ENCODE measurements at regions not wholly inside any gene's neighbourhood (a gene's known extent, or its start where the extent isn't known, plus 50 kb on each side); places are given as distances from the start of the nearest gene placed in this dataset.

DNA sequence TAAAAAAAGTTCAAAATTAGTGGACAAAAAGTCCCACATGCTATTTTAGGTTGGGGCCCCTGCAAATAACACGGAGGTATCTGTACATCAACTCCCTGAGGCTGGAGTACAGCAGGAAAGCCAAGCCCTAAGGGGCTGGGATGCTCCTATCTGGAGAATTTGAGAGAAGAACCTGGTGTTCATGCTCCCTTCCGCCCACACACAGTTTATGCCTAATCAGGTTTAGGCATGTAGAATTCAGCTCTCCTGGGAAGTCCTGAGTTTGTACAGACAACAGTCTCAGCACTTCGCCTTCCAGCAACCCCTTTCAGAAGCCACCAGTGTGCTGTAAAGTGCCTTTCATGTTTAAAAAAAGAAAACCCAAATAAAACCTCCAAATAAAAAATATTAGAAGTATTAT is 237.3 kb upstream of the GRIP1 start:
- no peak for DNase-seq

DNA sequence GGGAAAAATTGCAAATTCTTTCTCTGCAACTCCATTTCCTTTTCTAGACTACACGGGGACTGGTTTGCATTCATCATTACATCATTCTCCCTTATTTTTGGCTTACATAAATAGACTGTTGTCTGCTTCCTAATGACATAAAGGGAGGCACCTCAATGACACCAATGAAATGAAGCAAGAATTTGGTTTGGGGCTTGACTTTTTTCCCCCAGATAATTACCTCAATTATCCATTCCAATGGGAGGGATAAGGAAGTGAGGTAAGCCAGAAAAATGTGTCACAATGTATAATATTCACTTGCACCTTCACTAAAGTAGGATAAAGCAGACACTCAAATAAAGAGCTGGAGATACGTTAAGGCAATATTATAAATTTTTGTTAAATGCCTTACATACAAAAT is 240.6 kb upstream of the GRIP1 start:
- DNase-seq: no peak

DNA sequence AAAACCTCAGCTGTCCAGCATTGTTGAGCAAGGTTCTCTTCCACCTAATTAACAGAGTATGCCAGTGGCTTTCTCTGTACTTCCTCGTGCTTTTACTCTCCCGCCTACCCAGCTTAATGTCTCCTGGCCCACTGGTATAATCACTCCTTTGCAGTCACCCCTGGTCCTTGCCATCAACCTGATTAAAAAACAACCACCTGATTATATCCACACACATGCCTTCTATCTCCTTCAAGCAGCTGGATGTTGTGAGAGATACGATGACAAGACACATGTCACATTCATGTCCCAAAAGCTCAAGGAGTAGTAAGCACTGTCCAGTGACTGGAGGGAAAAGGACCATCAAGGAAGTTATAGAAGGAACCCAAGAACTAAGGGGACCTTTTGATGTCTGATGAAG is 241.3 kb upstream of the GRIP1 start:
- DNase-seq: no peak

DNA sequence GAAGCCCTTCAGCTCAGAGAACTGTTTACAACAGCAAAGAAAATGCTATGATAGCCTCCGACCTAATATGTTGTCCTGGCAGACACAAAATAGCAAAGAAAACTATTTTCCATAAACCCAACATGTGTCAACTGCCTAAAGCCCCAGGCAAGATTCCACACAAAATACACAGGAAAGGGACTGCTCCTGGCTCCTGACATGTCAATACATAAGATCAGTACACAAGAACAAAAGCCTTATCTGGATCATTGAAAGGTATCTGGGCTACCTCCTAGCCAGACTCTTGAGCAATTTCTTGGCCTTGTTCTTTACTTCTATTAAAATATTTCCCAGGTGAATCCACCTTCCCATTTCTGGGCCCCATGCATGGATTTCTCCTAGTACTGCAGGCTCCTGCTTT is 242.3 kb upstream of the GRIP1 start:
- DNase-seq: no peak

DNA sequence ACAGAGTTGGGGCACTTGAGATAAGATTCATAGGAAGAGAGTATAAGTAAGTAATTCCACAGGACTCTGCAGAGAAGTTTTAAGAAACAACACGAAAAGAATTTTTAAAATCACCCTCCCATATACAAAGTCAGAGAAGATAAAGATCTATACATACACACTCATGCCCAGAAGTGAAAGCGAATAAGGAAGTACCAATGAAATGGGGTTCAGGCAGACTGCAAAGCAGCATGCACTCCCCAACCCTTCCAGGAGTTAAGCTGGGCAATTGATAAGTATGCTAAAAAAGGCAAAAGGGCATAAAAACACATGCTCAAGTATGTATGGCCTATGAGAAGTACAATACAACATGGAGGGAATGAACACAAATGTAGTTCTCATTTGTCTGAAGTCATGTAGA is 246.2 kb upstream of the GRIP1 start:
- DNase-seq: no peak

DNA sequence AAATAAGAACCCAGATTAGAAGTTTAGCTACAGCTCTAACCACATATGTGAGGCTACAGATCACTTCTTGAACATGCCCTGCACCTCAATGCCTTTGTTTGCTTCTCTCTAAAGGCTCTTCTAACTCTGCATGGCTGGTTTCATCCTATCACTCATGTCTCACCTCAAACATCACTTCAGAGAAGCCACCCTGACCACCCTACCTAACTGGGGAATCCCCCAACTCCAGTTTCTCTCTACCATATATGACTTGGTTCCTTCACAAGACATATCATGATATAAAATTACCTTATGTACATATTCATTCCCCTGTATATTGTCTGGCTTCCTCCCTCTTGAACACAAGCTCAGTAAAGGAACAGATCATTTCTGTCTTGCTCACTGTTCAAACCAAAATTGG is 250.2 kb upstream of the GRIP1 start:
- peak; percentile 34 for DNase-seq

DNA sequence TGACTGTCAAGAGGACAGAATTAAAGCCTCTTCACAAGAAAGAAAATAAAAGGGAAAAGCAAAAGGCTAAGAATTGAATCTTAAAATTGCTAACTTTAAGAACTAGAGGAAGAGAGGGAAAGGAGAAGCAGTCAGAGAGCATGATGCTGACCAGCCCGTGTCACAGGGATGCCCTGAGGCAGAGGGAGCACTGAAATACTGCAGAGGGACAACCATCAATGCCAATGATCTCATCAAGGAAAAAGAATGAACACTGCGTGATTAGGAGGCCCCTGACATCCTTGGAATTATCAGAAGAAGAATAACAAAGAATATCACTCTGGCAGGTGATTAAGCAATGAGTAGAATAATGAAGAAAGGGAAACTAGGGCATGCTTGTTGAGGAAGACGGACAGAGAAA is 252.2 kb upstream of the GRIP1 start:
- no peak for DNase-seq

DNA sequence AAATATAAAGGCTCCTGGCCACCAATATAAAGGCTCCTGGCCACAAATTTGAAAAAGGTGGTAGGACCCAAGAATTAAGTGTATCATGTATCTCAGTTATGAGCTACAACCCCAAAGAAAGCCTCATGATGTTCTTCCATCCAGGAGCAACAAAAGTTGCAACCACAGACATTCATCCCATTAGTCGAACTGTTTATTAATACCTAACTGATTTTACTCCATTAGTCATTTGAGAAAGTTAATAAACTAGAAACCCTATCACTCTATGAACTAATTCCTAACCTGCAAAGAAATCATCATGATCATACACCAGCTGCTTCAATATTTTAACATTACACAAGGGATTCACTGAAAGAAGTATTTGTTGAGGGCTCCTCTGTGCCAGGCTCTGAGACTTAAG is 253.2 kb upstream of the GRIP1 start:
- no peak for DNase-seq

DNA sequence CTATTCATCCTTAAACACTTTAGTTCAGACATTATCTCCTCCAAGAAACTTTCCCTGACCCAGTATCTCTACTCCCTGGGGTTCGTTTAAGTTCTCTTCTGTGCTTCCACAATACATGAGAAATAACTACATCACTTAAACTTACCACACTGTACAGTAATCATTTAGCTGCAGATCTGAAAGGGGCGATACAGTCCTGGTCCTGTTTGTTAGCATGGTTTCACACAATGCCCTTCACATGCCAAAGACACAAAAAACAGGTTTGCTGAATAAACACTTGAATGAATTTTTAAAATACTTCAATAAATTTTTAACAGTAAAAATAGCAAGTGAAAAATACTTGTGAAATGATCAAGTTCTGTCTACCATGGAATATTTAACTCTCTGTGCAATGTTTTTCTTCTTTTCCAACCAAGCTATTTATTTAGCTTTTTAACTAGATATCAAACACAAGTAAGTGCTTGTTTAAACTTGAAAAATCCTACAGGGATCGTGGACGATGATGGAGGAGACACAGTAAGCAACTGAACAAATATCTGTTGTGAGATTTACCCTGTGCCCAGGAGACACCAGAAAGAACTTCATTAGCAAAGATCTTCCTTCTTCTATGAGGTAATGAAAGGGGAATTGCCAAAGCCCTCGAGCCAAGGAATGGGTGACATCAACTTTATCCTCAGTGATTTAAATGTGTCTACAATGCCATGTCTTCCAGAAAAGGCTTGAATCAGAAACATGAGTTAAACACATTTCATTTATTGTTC is 255.6 kb upstream of the GRIP1 start:
- DNase-seq: no peak

DNA sequence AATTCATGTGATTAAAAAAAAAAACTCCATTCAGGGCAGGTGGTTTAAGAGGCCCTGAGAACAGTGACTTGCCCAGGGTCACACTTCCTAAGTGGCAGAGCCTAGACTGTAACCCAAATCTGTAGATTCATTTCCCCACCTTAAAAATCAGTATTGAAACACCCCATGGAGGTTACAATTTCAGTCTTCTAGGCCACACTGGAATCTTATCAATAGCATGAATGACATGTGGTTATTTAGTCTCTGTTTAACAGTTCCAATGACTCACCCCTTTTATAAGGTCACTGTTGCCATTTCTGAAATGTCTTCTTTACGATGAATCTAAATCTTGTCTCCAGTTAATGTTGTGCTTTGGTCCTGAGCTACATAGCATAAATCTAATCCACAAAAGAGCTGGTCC is 262.3 kb upstream of the GRIP1 start:
- no peak for DNase-seq

DNA sequence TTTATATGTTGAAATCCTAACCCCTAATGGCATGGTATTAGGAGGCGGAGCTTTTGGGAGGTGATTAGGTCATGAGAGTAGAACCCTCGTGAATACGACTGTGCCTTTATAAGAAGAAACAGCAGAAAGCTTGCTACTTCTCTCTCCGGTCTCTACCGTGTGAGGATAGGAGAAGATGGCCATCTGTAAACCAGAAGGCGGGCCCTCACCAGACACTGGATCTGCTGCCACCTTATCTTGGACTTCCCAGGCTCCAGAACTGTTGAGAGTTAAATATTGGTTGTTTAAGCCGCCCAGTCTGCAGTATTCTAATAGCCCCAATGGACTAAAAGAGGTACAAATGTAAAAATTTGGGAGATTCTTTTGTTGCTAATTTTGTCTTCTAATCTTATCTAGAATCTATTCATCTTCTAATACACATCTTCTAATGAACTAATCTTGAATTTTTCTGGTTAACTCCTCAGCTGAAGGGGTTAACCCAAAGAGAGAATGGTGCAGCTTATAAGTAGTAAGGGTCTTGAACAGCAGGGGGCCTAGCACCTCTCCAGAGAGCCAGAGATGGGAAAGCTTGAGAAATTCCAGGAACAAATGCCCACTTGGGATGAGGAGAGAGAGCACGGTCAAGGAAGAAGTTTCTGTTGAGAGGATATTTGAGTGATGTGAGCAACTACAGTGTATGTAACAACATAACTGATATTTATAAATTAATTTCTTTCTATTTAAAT is 264.0 kb upstream of the GRIP1 start:
- no peak for DNase-seq

DNA sequence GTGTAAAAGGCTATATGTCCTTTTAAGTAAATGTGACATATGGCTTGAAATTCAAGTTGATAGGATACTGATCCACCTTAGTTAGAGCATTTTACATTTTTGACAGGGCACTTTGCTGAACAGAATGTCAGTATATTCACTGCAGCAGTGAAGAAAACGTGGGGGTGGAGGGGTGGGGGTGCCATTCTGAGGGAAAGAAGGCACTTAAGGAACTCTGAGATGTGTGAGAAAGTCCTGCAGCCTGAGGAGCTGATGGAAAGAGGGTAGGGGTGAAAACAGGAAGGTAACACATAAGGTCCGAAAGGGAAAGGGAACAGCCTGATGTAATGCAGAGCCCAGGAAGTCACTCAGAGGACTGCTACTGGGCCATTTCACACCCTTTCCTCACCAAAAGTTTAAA is 265.5 kb upstream of the GRIP1 start:
- DNase-seq: no peak

DNA sequence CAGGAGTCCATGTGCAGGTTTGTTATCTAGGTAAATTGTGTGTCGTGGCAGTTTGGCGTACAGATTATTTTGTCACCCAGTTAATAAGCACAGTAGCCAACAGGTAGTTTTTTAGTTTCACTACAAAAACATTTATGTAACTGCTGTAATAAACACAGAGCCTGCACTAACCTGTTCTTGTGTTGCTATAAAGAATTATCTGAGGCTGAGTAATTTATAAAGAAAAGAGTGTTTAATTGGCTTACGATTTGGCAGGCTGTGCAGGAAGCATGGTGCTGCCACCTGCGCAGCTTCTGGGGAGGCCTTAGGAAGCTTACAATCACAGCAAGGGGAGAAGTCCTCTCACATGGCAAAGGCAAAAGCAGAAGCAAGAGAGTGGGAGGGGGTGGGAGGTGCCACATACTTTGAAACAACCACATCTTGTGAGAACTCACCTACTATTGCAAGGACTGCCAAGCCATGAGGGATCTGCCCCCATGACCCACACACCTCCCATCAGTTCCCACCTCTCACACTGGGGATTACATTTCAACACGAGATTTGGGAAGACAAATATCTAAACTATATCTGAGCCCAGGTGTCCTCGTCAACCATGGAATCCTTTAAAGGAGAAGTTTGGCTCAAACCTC is 266.4 kb upstream of the GRIP1 start:
- no peak for DNase-seq

DNA sequence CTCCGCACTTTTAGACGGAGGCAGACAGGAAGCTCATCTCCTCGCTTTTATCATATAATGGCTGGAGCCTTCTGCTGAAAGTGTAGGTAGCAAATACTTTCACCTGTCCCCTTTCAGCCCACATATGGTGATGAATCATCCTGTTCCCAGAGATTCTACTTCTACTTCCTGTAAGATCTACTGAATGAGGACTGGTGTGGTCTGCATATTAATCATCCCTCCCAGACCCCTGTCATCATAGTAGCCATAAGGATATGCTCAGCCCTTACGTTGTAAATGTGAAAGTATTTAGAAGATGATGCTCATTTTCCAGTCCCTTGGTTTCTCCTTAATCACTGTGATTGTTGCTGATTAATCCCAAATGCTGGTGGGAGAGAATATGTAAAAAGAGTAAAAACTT is 268.2 kb upstream of the GRIP1 start:
- no peak for DNase-seq

DNA sequence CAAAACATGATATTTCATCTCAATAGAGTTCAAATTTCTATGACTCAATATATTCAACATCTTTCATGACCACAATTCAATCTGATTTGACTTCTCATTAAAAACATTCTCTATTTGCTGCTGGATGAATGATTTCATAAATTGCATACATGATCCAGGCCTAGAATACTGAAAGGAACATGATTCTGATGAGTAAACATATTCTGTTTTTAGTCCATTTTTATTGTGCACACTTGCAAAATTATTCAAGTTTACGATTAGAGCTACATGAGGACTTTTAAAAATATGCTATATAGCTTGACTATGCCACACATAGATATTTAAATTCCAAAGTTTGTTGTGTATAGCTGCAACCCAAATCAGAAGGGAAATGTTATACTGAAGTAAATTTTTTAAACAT is 273.8 kb upstream of the GRIP1 start:
- DNase-seq: no peak

DNA sequence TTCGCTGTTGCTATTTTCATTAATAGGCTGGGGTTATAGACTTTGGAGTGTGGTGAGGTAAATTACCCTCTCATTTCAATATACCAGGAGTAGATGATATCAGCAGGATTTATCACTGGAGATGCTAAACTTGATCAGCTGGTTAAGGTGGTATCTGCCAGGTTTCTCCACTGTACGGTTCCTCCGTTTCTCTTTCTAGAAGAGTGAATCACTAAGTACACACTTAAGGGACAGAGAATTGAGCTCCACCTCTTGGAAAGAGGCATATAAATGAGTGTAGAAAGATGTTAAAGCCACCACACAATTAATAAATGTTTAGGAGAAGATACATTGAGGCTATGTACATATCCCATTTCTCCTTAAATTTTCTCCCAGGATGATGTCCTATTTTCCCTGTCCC is 277.4 kb upstream of the GRIP1 start:
- DNase-seq: no peak

DNA sequence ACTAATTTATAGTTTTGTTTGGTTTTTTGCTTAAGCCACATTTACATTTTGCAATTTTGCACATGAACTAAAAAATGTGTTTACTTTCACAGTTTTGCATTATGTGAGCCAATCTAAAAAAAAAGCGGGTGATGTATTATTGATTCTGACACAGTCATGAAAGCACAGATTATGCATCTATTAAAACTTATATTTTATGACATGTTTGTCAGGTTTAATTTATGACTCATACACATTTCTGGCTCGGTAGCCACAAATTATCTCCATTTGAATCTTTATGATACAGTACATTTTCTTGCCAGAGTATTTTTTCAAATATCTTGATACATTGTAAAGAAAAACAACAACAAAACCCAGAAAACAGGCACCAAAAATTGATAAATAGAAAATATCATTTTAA is 280.4 kb upstream of the GRIP1 start:
- DNase-seq: no peak

DNA sequence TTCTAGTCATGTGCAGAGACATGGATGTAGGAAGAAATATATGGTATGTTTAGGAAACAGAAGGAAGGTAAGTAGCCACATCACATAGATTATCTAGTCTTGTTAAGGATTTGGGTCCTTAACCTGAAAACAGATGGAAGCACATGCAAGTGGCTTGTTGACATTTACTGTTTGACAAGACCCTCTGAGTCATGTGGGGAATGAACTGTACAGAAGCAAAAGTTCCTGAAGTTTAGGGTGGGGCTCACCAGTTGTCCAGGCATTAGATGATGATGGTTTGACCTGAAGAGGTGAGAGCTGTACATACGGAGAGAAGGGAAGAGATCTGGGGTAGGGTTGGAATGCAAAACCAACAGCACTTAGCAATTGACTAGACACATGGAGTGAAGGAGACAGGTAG is 281.1 kb upstream of the GRIP1 start:
- DNase-seq: no peak

DNA sequence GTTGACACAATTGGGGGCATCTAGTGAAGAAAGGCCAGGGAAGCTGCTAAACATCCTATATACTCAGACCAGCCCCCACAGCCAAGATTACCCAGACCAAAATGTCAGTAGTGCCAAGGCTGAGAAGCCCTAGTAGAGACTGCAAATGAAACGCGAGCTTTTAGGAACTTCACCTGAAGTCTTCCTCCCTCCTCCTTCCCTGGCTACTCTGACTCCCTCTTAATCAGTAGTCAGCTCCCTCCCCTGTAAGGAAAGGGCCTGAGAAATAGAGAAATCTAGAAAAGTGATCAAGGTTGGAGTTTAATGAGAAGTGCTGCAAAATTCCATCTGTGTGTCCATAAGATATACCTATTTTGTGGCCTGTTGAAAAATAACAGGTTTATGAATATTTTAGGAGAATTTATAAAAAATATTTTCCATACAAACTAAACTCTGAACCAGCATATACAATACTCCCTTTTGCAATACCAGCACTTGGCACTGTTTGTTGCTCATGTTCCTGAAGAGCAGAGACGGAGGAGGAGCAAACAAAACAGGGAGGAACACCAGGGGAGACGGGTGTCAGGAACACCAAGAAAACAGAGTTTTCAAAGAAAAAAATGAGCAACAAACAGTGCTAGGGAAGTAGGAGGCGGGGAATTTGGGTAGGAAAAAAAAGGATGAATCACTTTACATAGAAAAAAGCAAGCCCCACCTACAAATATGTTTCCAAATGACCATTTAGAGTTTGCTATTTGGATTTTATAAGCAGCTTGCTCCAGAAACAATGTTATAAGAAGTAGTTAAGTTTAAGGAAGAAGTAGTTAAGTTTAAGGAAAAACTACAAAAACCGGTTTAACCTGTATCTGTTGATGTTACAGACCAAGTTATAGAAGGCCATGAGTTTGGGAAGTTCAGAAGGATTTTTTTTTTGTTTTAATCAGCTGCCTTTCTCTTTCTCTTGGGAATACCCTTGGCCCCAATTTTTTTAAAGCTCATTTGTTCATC is 282.1 kb upstream of the GRIP1 start:
- DNase-seq: no peak

DNA sequence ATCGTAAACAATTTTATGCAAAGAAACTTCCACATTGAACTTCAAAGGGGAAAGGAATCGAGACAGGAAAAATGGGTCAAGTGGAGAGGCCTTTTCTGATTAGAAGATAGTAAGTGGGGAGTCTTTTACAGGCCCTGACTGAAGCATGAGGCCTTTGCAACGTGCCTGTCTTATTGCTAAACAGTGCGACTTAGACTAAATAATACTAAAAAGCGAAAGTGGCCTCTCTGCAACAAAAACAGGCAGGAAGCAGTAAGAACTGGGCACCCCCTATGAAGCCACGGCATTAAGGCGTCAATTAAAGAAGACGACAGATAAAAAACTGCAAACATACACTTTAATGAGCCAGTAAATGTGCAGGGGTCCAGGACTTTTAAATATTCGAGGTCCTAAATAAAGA is 283.4 kb upstream of the GRIP1 start:
- DNase-seq: no peak

DNA sequence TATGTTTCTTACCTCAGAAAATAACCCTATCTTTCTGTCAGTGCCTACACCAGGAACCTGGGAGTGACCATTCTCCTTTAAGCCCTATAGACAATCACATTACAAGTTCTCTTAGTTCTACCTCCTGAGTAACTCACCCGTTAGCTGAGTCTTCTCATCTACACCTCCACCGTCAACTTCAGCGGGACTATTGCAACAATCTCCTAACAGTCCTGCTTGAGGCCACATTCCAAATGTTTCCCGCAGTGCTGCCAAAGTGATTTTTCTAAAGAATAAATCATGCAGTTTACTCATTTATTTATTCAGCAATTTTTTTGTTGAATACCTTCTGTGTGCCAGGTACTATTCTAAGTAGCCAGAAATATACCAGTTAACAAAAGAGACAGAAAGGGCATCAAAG is 285.0 kb upstream of the GRIP1 start:
- no peak for DNase-seq

DNA sequence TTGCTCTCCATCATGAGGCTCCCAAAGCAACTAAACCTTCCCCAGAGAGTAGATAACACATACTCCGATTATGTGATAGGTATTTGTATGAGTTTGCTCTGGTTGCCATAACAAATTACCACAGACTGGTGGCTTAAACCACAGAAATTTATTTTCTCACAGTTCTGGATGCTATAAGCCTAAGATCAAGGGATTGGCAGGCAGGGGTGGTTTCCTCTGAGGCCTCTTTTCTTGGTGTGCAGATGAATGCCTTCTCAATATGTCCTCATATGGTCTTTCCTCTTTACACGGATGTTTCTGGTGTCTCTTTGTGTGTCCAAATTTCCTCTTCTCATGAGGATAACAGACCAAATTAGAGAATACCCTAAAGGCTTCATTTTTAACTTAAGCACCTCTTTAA is 285.8 kb upstream of the GRIP1 start:
- peak; percentile 51 for DNase-seq

DNA sequence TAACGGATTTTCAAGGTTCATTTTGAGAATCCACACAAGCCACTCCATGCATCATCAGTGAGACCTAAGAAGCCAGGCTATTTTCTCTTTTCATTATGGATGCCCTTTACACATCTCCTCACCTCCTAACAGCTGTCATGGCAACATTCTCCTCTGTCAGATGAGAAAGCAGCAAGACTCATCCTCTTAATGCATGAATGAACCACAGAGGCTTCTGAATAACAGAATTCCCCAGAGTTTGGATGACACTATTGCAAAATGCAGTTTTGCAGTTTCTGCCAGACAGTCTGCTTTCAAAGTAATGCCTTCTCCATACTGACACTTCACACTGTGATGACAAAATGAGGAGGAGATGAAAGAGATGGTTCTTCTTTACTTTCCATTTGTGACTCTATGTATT is 286.7 kb upstream of the GRIP1 start:
- no peak for DNase-seq

Measured in stimulated activated CD8-positive, alpha-beta memory T cell treated with anti-CD3 and anti-CD28 coated beads, Interleukin-4, amount 100 ng/mL, for 48 hours (primary cell).